MCF 10A (cell line): ENCODE measurements at regions not wholly inside any gene's neighbourhood (a gene's known extent, or its start where the extent isn't known, plus 50 kb on each side); places are given as distances from the start of the nearest gene placed in this dataset.
A peak's percentile ranks its signal among the peaks of the same experiment; 100 is the strongest.

Experiments
- BruUV-seq: library from RNA; stranded (reverse); fragments of 400-500 nt; replicated peaks from 2 replicates; lab custom pipeline; 2021; lab: Mats Ljungman, UMichigan
- CTCF ChIA-PET: fragments of 300-600 bp; sonication (Branson Sonifier 250); formaldehyde crosslinking; extraction: SDS; loops from one replicate; lab custom pipeline; 2021; ENCODE audit warnings: antibody characterized with exemption, inconsistent platforms; lab: Yijun Ruan, JAX
- POLR2A ChIA-PET: fragments of 300-600, 350-650 bp; sonication (Branson Sonifier 250); formaldehyde crosslinking; extraction: SDS; loops from one replicate; lab custom pipeline; 2020; ENCODE audit warnings: antibody characterized with exemption, inconsistent platforms; lab: Yijun Ruan, JAX
- DNase-seq: peaks from one replicate; pipeline ENCODE4 v3.0.0-alpha.2; 2018; ENCODE audit not compliant: unreplicated experiment
- H3K27ac Mint-ChIP-seq: one replicate; pipeline ENCODE4 v1.8.0; 2022; ENCODE audit warnings: mild to moderate bottlenecking, low read depth, mixed read lengths; ENCODE audit not compliant: unreplicated experiment
- H3K27me3 Mint-ChIP-seq: one replicate; pipeline ENCODE4 v1.8.0; 2022; ENCODE audit warnings: mixed read lengths; ENCODE audit not compliant: insufficient read depth, unreplicated experiment
- H3K36me3 Mint-ChIP-seq: one replicate; pipeline ENCODE4 v1.8.0; 2022; ENCODE audit warnings: mild to moderate bottlenecking, moderate library complexity, mixed read lengths; ENCODE audit not compliant: insufficient read depth, unreplicated experiment
- H3K4me1 Mint-ChIP-seq: one replicate; pipeline ENCODE4 v1.8.0; 2022; ENCODE audit warnings: mixed read lengths; ENCODE audit not compliant: insufficient read depth, unreplicated experiment
- H3K4me3 Mint-ChIP-seq: one replicate; pipeline ENCODE4 v1.8.0; 2022; ENCODE audit warnings: mild to moderate bottlenecking, moderate library complexity, mixed read lengths; ENCODE audit not compliant: unreplicated experiment
- H3K9me3 Mint-ChIP-seq: one replicate; pipeline ENCODE4 v1.8.0; 2022; ENCODE audit warnings: mixed read lengths; ENCODE audit not compliant: unreplicated experiment
- intact Hi-C: fragments of 100-400 bp; cut with micrococcal nuclease; formaldehyde crosslinking; loops from 2 replicates; pipeline ENCODE4 v1.14.1; 2022
- TF ChIP-seq, protein P1 (sequence below): fragments of 200-600 bp; IDR thresholded peaks from one replicate; pipeline ENCODE4 v1.8.0; 2022; ENCODE audit warnings: antibody characterized with exemption, mild to moderate bottlenecking; ENCODE audit not compliant: unreplicated experiment

DNA sequence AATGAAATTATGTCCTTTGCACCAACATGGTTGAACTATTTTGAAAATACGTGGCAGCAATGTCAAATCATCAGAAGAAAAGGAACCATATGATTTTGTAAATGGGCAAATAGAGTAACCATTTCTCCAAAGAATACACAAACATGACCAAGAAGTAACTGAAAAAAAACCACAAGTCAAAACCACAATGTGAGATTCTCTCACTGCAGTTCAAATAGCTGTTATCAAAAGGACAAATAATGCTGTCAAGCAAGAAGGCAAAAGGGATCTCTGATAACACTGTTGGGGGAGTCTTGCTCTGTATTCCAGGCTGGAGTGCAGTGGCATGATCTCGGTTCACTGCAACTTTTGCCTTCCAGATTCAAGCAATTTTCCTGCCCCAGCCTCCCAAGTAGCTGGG, 170.7 kb upstream of the XIST start:
- no TSS peak for BruUV-seq
- Mint-ChIP-seq H3K9me3 (peaks cover 33% of the 10 kb centered on the region), H3K27ac (no peak overlapping the region), H3K36me3 (no peaks in the 10 kb centered on the region), H3K4me3 (no peak overlapping the region), H3K27me3 (no peaks in the 10 kb centered on the region), H3K4me1 (no peaks in the 10 kb centered on the region)
- DNase-seq: no peak
- CTCF ChIA-PET: interaction anchor here (1.0 to 1.5 kb wide), 2 partner anchors 22 to 321 kb away, joined by 3 to 4 read pairs; no protein-coding TSS in a partner anchor
- intact Hi-C loops: no loop called here
- POLR2A ChIA-PET: no interaction called here
- TF ChIP-seq, protein P1, sequence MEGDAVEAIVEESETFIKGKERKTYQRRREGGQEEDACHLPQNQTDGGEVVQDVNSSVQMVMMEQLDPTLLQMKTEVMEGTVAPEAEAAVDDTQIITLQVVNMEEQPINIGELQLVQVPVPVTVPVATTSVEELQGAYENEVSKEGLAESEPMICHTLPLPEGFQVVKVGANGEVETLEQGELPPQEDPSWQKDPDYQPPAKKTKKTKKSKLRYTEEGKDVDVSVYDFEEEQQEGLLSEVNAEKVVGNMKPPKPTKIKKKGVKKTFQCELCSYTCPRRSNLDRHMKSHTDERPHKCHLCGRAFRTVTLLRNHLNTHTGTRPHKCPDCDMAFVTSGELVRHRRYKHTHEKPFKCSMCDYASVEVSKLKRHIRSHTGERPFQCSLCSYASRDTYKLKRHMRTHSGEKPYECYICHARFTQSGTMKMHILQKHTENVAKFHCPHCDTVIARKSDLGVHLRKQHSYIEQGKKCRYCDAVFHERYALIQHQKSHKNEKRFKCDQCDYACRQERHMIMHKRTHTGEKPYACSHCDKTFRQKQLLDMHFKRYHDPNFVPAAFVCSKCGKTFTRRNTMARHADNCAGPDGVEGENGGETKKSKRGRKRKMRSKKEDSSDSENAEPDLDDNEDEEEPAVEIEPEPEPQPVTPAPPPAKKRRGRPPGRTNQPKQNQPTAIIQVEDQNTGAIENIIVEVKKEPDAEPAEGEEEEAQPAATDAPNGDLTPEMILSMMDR: no peak

DNA sequence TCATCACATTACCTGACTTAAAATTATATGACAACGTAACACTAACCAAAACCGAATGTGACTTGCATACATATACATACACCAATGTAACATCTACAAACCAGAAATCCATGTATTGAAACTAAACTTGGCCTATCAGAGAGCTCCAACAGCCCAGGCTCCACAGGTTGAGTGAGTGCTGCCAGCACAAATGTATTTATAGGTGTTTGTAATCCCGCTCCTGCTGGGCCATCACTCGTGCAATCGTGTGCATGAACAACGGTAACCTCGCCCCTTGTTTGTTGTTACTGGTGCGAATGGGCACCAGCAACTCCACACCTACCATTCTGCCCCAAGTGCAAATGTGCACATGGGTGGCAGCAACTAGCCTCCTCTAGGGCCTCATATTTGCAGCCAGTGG, 165.7 kb upstream of the XIST start:
- Mint-ChIP-seq H3K9me3 (peaks cover 11% of the 10 kb centered on the region), H3K27me3 (no peaks in the 10 kb centered on the region), H3K27ac (no peak overlapping the region), H3K4me1 (no peaks in the 10 kb centered on the region), H3K4me3 (no peak overlapping the region), H3K36me3 (no peaks in the 10 kb centered on the region)
- ChIA-PET CTCF (interaction anchor here (0.5 to 0.9 kb wide), 3 partner anchors 86 to 336 kb away, joined by 3 read pairs; no protein-coding TSS in a partner anchor), POLR2A (no interaction called here)
- BruUV-seq: no TSS peak
- TF ChIP-seq, protein P1: no peak
- intact Hi-C loops: loop anchor here (5.0 kb wide), 1 partner anchor 324 kb away; no protein-coding TSS in a partner anchor
- DNase-seq: no peak

GRCh38 chrX:74015379-74016019, 163.0 kb upstream of the XIST start:
- Mint-ChIP-seq H3K27ac (no peak overlapping the region), H3K9me3 (peaks cover 8% of the 10 kb centered on the region), H3K27me3 (no peaks in the 10 kb centered on the region), H3K4me3 (no peak overlapping the region), H3K36me3 (no peaks in the 10 kb centered on the region), H3K4me1 (no peaks in the 10 kb centered on the region)
- ChIA-PET CTCF (interaction anchor here (0.6 to 3.1 kb wide), 14 partner anchors 9 to 163 kb away, joined by 3 to 27 read pairs (median 4); partner anchors contain the start of gene XIST), POLR2A (interaction anchor here (1.0 kb wide), 1 partner anchor 163 kb away, joined by 4 read pairs; the partner anchor contains the start of gene XIST)
- peak; percentile 86 for DNase-seq
- BruUV-seq: no TSS peak
- TF ChIP-seq, protein P1: peak; percentile 78
- intact Hi-C loops: loop anchor here (1.0 to 5.0 kb wide), 3 partner anchors 118 to 327 kb away; no protein-coding TSS in a partner anchor

GRCh38 chrX:74009041-74009440, 156.5 kb upstream of the XIST start:
- peaks cover 17% of the 10 kb centered on the region for H3K36me3 Mint-ChIP-seq
- BruUV-seq: no TSS peak
- POLR2A ChIA-PET: interaction anchor here (0.6 kb wide), 1 partner anchor 206 kb away, joined by 3 read pairs; no protein-coding TSS in a partner anchor

More at GRCh38 chrX:74009041-74009440, 156.5 kb upstream of the XIST start:
- no peaks in the 10 kb centered on the region for H3K27me3 Mint-ChIP-seq
- peak; percentile 2 for DNase-seq
- TF ChIP-seq, protein P1: no peak
- no peak overlapping the region for H3K4me3 Mint-ChIP-seq
- intact Hi-C loops: no loop called here
- no peaks in the 10 kb centered on the region for H3K4me1 Mint-ChIP-seq
- CTCF ChIA-PET: interaction anchor here (0.6 kb wide), 1 partner anchor 40 kb away, joined by 3 read pairs; no protein-coding TSS in a partner anchor
- no peaks in the 10 kb centered on the region for H3K9me3 Mint-ChIP-seq
- no peak overlapping the region for H3K27ac Mint-ChIP-seq
